VCaP (cell line): ENCODE measurements at regions not wholly inside any gene's neighbourhood (a gene's known extent, or its start where the extent isn't known, plus 50 kb on each side); places are given as distances from the start of the nearest gene placed in this dataset.
"Not testable (repeated sequence)": the region's sequence is repeated elsewhere in the genome, so short reads cannot be mapped to it uniquely, and the experiment has no call there.

Source experiments
- H3K27ac ChIP-seq: fragments of 450-650 bp; 2 replicates; pipeline ENCODE4 v1.5.1; 2017
- TF ChIP-seq, protein P1 (sequence below): fragments of 450-650 bp; conservative IDR thresholded peaks from 2 replicates; pipeline ENCODE4 v1.5.1; 2017; ENCODE audit warnings: mild to moderate bottlenecking, moderate library complexity

- H3K27ac ChIP-seq = no peak overlapping the region
- TF ChIP-seq, protein P1, sequence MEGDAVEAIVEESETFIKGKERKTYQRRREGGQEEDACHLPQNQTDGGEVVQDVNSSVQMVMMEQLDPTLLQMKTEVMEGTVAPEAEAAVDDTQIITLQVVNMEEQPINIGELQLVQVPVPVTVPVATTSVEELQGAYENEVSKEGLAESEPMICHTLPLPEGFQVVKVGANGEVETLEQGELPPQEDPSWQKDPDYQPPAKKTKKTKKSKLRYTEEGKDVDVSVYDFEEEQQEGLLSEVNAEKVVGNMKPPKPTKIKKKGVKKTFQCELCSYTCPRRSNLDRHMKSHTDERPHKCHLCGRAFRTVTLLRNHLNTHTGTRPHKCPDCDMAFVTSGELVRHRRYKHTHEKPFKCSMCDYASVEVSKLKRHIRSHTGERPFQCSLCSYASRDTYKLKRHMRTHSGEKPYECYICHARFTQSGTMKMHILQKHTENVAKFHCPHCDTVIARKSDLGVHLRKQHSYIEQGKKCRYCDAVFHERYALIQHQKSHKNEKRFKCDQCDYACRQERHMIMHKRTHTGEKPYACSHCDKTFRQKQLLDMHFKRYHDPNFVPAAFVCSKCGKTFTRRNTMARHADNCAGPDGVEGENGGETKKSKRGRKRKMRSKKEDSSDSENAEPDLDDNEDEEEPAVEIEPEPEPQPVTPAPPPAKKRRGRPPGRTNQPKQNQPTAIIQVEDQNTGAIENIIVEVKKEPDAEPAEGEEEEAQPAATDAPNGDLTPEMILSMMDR = no peak
Measured at GRCh38 chr16:87150681-87151280, 166.4 kb downstream of the C16orf95 start.

DNA sequence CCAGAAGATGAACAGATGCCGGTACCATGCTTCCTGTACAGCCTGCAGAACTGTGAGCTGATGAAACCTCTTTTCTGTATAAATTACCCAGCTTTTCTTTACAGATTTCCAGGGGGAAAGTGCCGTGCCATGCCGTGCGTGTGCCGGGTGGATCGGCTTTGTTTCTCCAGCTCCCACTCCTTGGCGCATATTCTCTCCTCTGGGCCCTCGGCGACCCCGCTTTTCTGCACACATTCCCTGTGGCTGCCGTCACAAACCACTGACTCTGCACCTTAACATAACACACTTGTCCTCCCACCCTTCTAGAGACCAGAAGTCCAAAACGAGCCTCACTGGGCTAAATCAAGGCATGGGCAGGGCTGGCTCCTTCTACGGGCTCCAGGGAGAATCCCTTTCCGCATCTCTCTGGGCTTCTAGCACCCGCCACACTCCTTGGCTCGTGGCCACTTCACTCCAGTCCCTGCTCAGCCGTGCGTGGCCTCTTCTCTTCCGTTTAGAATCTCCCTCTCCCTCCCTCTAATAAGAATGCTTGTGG, 164.9 kb downstream of the C16orf95 start:
- H3K27ac ChIP-seq = no peak overlapping the region
- TF ChIP-seq, protein P1 = no peak

GRCh38 chr16:87153326-87153725, 163.9 kb downstream of the C16orf95 start:
- no peak overlapping the region for H3K27ac ChIP-seq
- TF ChIP-seq, protein P1 = no peak

GRCh38 chr16:87155315-87155714, 161.9 kb downstream of the C16orf95 start:
- not testable (repeated sequence) for H3K27ac ChIP-seq

DNA sequence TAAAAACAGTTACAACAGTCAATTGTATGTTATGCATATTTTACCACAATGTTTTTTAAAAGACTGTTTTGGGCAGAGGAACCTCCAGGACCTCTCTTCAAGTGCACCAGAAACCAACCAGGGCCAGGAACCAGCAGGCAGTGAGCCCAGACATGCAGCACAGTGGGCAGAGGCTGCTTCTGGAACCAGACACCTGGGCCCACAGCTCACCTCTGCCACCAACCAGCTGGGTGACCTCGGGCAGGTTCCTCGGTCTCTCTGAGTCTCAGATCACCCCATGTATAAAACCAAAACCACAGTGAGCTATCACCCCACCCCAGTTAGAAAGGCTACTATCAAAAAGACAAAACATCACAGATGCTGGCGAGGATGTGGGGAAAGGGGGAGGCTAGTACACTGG, 161.0 kb downstream of the C16orf95 start:
- TF ChIP-seq, protein P1 = no peak

DNA sequence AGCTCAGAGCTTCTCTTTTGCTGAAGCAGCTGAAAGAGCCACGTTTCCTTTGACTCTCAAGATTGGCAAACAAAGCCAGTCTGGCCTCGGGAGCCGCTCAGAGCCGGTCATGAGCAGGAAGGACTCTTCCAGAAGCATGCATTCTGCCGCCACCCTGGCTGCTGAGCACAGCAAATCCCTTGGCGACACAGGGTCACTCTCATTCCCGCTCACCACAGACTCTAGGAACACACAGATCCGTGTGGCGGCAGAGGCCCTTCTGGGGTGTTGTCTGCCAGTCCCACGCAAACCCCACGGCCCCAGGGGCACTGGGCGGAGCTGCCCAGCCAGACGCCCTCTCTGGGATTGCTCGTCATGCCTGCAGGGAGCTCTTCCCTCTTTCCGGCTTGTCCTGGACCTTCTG, 157.0 kb downstream of the C16orf95 start:
- TF ChIP-seq, protein P1 = no peak
- no peak overlapping the region for H3K27ac ChIP-seq

More for the DNA sequence above, 161.0 kb downstream of the C16orf95 start:
- H3K27ac ChIP-seq = no peak overlapping the region

- TF ChIP-seq, protein P1 = no peak
- no peak overlapping the region for H3K27ac ChIP-seq
Measured at GRCh38 chr16:87160701-87161337, 156.4 kb downstream of the C16orf95 start.

- H3K27ac ChIP-seq = not testable (repeated sequence)
Measured at GRCh38 chr16:87161410-87161809, 155.8 kb downstream of the C16orf95 start.
